Neural cell (in vitro differentiated cells): ENCODE measurements at regions not wholly inside any gene's neighbourhood (a gene's known extent, or its start where the extent isn't known, plus 50 kb on each side); places are given as distances from the start of the nearest gene placed in this dataset.

ENCODE experiments used
- EZH2 ChIP-seq: fragments of 200-600, 300-800 bp; shearing (Covaris generic), sonication (generic); IDR thresholded peaks from 2 replicates; pipeline ENCODE4 v1.6.1; 2014; ENCODE audit warnings: antibody characterized with exemption, low read length, borderline replicate concordance, mild to moderate bottlenecking; ENCODE audit not compliant: insufficient read depth, poor library complexity, severe bottlenecking
- POLR2AphosphoS5 ChIP-seq: IDR thresholded peaks from 2 replicates; pipeline ENCODE4 v1.6.1; 2012
- TF ChIP-seq, protein P1 (sequence below): IDR thresholded peaks from 2 replicates; pipeline ENCODE4 v1.6.1; 2012; ENCODE audit warnings: borderline replicate concordance
- TF ChIP-seq, protein P2 (sequence below): fragments of 450-650 bp; IDR thresholded peaks from 2 replicates; pipeline ENCODE4 v1.5.1; 2014; ENCODE audit warnings: antibody characterized with exemption, mild to moderate bottlenecking, moderate library complexity; ENCODE audit not compliant: poor library complexity, severe bottlenecking

DNA sequence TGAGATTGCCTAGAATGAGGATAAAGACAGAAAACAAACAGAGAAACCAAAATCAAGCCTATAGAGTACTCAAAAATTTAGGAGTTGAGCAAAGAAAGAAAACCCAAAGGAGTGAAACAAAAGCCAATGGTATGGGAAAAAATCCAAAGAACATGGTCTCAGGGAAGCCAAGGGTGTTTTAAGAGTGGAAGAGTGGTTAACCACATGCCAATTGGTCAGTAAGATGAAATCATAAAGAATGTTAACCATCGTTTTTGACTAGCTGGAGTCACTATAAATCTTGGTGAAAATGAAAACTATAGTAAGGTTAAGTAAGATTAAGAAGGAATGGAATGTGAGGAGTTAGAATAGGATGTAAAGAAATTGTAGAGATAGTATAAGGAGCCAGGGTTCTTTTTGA lies 64.7 kb upstream of the RPL34 start:
- TF ChIP-seq, protein P1, sequence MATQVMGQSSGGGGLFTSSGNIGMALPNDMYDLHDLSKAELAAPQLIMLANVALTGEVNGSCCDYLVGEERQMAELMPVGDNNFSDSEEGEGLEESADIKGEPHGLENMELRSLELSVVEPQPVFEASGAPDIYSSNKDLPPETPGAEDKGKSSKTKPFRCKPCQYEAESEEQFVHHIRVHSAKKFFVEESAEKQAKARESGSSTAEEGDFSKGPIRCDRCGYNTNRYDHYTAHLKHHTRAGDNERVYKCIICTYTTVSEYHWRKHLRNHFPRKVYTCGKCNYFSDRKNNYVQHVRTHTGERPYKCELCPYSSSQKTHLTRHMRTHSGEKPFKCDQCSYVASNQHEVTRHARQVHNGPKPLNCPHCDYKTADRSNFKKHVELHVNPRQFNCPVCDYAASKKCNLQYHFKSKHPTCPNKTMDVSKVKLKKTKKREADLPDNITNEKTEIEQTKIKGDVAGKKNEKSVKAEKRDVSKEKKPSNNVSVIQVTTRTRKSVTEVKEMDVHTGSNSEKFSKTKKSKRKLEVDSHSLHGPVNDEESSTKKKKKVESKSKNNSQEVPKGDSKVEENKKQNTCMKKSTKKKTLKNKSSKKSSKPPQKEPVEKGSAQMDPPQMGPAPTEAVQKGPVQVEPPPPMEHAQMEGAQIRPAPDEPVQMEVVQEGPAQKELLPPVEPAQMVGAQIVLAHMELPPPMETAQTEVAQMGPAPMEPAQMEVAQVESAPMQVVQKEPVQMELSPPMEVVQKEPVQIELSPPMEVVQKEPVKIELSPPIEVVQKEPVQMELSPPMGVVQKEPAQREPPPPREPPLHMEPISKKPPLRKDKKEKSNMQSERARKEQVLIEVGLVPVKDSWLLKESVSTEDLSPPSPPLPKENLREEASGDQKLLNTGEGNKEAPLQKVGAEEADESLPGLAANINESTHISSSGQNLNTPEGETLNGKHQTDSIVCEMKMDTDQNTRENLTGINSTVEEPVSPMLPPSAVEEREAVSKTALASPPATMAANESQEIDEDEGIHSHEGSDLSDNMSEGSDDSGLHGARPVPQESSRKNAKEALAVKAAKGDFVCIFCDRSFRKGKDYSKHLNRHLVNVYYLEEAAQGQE: no peak
- no peak for TF ChIP-seq POLR2AphosphoS5
- TF ChIP-seq, protein P2, sequence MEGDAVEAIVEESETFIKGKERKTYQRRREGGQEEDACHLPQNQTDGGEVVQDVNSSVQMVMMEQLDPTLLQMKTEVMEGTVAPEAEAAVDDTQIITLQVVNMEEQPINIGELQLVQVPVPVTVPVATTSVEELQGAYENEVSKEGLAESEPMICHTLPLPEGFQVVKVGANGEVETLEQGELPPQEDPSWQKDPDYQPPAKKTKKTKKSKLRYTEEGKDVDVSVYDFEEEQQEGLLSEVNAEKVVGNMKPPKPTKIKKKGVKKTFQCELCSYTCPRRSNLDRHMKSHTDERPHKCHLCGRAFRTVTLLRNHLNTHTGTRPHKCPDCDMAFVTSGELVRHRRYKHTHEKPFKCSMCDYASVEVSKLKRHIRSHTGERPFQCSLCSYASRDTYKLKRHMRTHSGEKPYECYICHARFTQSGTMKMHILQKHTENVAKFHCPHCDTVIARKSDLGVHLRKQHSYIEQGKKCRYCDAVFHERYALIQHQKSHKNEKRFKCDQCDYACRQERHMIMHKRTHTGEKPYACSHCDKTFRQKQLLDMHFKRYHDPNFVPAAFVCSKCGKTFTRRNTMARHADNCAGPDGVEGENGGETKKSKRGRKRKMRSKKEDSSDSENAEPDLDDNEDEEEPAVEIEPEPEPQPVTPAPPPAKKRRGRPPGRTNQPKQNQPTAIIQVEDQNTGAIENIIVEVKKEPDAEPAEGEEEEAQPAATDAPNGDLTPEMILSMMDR: no peak
- TF ChIP-seq EZH2: no peak
